ENCODE measurements at regions not wholly inside any gene's neighbourhood (a gene's known extent, or its start where the extent isn't known, plus 50 kb on each side); places are given as distances from the start of the nearest gene placed in this dataset.
A peak's percentile ranks its signal among the peaks of the same experiment; 100 is the strongest.

- Mint-ChIP-seq H3K4me1 (peaks cover 27% of the 10 kb centered on the region), H3K9me3 (no peaks in the 10 kb centered on the region), H3K27me3 (peaks cover under 1% of the 10 kb centered on the region), H3K4me3 (no peak overlapping the region), H3K27ac (no peak overlapping the region), H3K36me3 (peaks cover 1% of the 10 kb centered on the region)
- DNase-seq (no peak), ATAC-seq (ENCODE audit: low read depth) (no peak)
- POLR2A ChIA-PET = no interaction called here
These were observed 343.2 kb downstream of the KCNRG start for GRCh38 chr13:50358231-50359040.

DNA sequence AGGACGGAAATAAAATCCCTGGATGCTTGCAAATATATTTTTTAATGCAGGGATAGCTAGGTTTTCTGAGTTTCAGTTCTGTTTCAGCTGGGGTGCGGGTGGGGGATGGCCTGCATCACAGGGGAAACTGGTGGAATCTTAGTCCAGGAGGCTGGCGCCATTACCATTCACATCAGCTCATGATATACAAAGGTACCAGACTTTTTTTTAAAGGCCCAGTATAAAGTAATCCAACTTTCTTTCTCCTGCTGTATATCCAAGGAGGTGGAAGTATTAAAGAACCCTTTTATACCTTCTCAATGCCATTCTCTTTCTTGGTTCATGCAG, 343.8 kb downstream of the KCNRG start:
- no peak for DNase-seq
- peaks cover 25% of the 10 kb centered on the region for H3K4me1 Mint-ChIP-seq
- POLR2A ChIA-PET = no interaction called here

GRCh38 chr13:50359779-50360178, 344.5 kb downstream of the KCNRG start:
- no peaks in the 10 kb centered on the region for H3K9me3 Mint-ChIP-seq
- H3K27ac Mint-ChIP-seq = no peak overlapping the region
- peaks cover 25% of the 10 kb centered on the region for H3K4me1 Mint-ChIP-seq
- POLR2A ChIA-PET = no interaction called here
- no peak overlapping the region for H3K4me3 Mint-ChIP-seq
- DNase-seq (no peak), ATAC-seq (ENCODE audit: low read depth) (no peak)
- H3K36me3 Mint-ChIP-seq = peaks cover 1% of the 10 kb centered on the region
- H3K27me3 Mint-ChIP-seq = peaks cover 5% of the 10 kb centered on the region

More for the DNA sequence above, 343.8 kb downstream of the KCNRG start:
- H3K9me3 Mint-ChIP-seq = no peaks in the 10 kb centered on the region
- H3K36me3 Mint-ChIP-seq = peaks cover 1% of the 10 kb centered on the region
- peaks cover 4% of the 10 kb centered on the region for H3K27me3 Mint-ChIP-seq
- H3K4me3 Mint-ChIP-seq = no peak overlapping the region
- no peak for ATAC-seq (ENCODE audit: low read depth)
- H3K27ac Mint-ChIP-seq = no peak overlapping the region

DNA sequence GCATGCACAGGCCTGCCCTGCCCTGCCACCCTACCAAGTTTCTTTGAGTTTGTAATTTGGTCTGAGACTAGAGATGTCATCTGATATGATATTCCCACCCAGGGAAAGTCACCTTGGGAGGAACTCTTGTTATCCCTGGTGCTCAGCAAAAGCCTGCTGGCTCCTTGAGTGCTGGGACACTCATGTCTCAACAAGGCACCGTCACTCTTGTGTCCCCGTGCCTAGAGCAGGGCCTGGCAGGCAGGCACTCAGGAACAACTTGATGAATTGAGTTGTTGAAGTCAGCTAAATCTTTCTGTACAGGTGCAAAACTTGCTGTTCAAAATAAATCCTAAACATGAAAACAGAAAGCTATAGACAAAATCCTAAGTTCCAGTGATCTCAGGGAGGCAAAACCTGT, 345.4 kb downstream of the KCNRG start:
- no peak overlapping the region for H3K27ac Mint-ChIP-seq
- H3K4me1 Mint-ChIP-seq = peaks cover 26% of the 10 kb centered on the region
- no peak for ATAC-seq (ENCODE audit: low read depth)
- H3K9me3 Mint-ChIP-seq = no peaks in the 10 kb centered on the region
- H3K27me3 Mint-ChIP-seq = peaks cover 6% of the 10 kb centered on the region
- POLR2A ChIA-PET = no interaction called here
- H3K36me3 Mint-ChIP-seq = peaks cover 1% of the 10 kb centered on the region
- no peak overlapping the region for H3K4me3 Mint-ChIP-seq
- DNase-seq = no peak

GRCh38 chr13:50361282-50361681, 346.0 kb downstream of the KCNRG start:
- peaks cover 1% of the 10 kb centered on the region for H3K36me3 Mint-ChIP-seq
- ATAC-seq (ENCODE audit: low read depth) (no peak), DNase-seq (no peak)
- H3K4me1 Mint-ChIP-seq = peaks cover 30% of the 10 kb centered on the region
- POLR2A ChIA-PET = no interaction called here
- H3K9me3 Mint-ChIP-seq = no peaks in the 10 kb centered on the region
- H3K27ac Mint-ChIP-seq = no peak overlapping the region
- peaks cover 6% of the 10 kb centered on the region for H3K27me3 Mint-ChIP-seq
- no peak overlapping the region for H3K4me3 Mint-ChIP-seq

DNA sequence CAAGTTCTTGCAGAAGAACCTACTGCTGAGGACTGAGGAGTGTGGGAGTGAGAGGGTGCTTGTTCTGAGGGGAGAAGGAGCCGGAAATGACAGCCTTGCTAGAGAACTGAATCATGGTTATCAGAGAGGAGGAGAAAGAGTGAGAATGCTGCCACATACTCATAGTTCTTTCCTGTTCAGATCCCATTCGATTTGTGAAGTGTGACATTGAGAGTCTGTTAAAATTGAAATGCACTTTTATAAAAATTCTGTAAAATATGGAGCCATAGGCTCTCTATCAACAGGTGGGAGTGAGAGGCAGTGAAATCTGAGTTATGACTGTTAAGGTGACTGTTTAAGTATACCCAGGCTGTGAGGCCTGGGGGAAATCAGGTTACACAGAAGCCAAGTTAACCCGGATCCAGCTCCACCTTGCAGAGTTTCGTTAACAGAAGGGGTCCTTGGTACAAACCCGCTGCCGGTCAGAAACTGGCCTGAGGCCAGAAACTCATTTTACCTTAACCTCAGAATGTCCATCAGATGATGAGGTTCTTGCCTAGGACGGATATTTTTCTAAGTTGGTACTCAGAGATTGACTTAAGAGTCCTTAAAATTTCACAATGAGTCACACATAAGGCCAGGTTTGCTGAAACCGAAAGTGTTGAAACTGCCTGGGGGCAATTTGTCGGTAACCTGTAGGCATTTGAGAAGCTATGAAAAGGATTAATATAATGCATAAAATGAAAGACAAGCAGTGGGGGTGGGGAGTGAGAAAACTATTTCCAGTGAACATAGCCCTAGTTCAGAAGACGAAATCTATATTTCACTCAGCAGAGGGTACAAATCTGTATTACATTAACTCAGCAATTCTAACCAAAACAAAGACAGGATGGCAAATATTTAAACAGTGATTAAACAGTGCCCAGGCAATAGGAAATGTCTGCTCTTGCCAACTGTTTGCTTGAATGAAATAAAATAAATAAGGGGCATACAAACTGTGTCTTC, 350.5 kb downstream of the KCNRG start:
- peaks cover 30% of the 10 kb centered on the region for H3K4me1 Mint-ChIP-seq

DNA sequence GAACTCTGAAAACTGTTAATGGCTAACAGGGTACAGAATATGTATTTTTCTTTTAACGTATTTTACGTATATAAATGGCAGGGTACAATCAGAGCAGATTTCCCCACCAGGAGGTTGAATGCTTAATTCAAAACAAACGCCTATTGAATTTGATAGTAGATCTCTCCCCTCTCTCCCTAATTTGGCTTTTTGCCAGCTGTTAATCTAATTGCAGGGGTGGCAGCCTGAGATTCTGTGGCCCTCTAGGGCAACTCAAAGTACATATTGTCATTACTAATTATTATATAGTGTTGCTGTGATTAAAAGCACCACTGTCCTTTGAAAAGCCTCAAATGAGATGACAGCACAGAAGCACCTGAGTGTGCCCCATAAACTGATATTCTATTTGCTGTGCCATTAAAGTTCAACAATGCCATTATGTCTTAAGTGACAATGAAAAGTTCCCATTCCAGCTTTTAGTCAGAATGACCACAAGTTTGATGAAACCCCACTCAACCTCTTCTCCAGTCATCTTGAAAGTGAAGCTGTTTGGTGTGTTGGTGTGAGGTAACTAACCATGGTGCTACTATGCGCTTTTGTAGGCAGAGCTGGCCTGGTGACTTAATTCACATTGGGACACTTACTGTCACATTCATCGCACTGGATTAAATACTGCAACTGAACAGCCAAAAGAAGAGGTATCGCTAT, 351.4 kb downstream of the KCNRG start:
- Mint-ChIP-seq H3K4me3 (peak overlapping the region; percentile 54), H3K36me3 (peaks cover 2% of the 10 kb centered on the region), H3K9me3 (peaks cover 2% of the 10 kb centered on the region), H3K27me3 (peaks cover 25% of the 10 kb centered on the region), H3K27ac (peak overlapping the region; percentile 75), H3K4me1 (peaks cover 25% of the 10 kb centered on the region)
- POLR2A ChIA-PET = interaction anchor here (0.7 to 1.9 kb wide), 2 partner anchors 241 to 369 kb away, joined by 4 to 7 read pairs; no protein-coding TSS in a partner anchor
- DNase-seq (no peak), ATAC-seq (ENCODE audit: low read depth) (peak; percentile 83)

More for the DNA sequence above, 350.5 kb downstream of the KCNRG start:
- POLR2A ChIA-PET = interaction anchor here (1.9 kb wide), 1 partner anchor 240 kb away, joined by 7 read pairs; no protein-coding TSS in a partner anchor
- DNase-seq = peak; percentile 34
- Mint-ChIP-seq H3K9me3 (peaks cover 2% of the 10 kb centered on the region), H3K27me3 (peaks cover 16% of the 10 kb centered on the region), H3K36me3 (peaks cover 3% of the 10 kb centered on the region), H3K27ac (peak overlapping the region; percentile 75), H3K4me3 (peak overlapping the region; percentile 45)
- peak; percentile 69 for ATAC-seq (ENCODE audit: low read depth)

DNA sequence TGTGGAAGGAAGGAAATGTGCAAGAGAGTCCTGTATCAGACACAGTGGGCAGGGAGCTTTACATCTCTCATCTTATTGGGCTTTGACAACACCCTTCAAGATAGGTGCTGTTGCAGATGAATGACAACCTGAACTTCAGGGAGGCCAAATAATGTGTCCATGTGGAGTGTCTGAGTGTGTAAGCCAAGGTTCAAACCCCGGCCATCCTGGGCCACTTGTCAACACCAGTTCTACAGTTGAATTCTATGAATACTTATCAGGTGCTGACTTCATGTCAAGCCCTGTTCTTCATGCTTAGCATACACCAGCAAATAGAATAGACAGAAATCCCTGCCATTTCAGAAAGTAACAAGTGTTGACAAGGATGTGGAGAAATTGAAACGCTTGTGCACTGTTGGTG, 354.4 kb downstream of the KCNRG start:
- Mint-ChIP-seq H3K27me3 (peaks cover 36% of the 10 kb centered on the region), H3K36me3 (peaks cover 2% of the 10 kb centered on the region), H3K27ac (no peak overlapping the region), H3K9me3 (peaks cover 2% of the 10 kb centered on the region), H3K4me1 (peaks cover 25% of the 10 kb centered on the region), H3K4me3 (no peak overlapping the region)
- POLR2A ChIA-PET = no interaction called here
- no peak for ATAC-seq (ENCODE audit: low read depth)
- DNase-seq = no peak

DNA sequence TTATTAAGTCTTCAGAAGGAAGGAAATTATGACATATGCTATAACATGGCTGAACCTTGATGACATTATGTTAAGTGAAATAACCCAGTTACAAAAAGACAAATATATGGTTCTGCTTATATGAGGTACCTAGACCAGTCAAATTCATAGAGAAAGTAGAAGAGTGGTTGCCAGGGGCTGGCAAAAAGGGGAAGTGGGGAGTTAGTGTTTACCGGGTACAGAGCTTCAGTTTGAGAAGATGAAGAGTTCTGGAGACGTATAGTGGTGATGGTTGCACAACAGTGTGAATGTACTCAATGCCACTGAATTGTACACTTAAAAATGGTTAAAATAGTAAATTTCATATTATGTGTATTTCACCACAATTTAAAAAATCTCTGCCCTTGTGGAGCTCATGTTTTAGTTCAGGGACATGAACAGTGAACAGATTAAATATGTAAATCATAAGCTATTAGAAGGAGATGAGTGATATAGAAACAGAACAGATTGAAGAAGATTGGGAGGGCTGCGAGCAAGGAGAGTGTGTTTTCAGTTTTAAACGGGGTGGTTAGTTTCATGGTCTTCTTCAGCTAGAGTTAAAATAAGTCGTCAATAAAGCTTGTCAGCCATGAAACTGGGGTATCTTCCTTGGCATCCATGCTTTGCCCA, 355.2 kb downstream of the KCNRG start:
- Mint-ChIP-seq H3K27me3 (peaks cover 36% of the 10 kb centered on the region), H3K4me1 (peaks cover 20% of the 10 kb centered on the region), H3K4me3 (no peak overlapping the region), H3K9me3 (peaks cover 2% of the 10 kb centered on the region), H3K27ac (no peak overlapping the region), H3K36me3 (peaks cover 2% of the 10 kb centered on the region)
- DNase-seq = no peak
- POLR2A ChIA-PET = no interaction called here
- no peak for ATAC-seq (ENCODE audit: low read depth)

DNA sequence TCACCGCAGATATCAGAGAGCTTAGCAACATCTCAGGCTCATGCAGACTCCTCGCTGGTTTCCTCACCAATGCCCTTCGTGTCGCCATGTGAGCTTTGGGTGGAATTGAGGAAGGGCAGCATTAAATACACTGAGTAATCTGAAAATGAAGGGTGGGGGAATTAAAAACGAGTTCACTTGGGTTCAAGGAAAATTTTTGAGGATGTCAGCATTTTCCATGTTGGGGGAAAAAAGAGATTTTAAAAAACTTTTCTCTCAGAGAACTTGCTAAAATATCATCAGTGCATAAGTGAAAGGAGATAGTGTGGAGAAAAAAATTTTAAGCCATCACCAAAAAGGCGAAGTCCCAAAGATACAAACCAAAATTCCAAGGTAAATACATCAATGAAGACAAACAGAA, 359.3 kb downstream of the KCNRG start:
- Mint-ChIP-seq H3K27ac (no peak overlapping the region), H3K4me1 (peaks cover 10% of the 10 kb centered on the region), H3K27me3 (peaks cover 52% of the 10 kb centered on the region), H3K4me3 (no peak overlapping the region), H3K9me3 (peaks cover 4% of the 10 kb centered on the region), H3K36me3 (peaks cover 3% of the 10 kb centered on the region)
- ATAC-seq (ENCODE audit: low read depth) (no peak), DNase-seq (no peak)
- POLR2A ChIA-PET = no interaction called here

DNA sequence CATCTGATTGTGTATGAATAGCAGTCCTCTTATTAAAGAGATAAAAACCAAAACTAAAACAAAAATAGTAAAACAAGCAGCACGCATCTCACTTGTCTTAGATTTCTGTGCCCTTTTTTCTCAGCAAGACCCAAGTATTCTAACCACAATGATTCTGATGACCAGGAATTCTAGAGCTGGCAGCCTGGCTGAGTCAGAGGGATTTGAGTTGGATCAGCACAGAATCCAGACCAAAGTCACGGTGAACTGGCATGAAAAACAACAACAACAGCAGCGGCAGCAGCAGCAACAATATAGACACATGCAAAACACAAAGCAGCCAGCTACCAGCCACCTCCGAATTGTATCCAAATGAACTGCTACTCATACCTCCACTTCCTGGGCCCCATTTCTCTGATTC, 360.5 kb downstream of the KCNRG start:
- ATAC-seq (ENCODE audit: low read depth) (no peak), DNase-seq (no peak)
- Mint-ChIP-seq H3K27ac (no peak overlapping the region), H3K4me3 (no peak overlapping the region), H3K27me3 (peaks cover 41% of the 10 kb centered on the region), H3K9me3 (peaks cover 6% of the 10 kb centered on the region), H3K36me3 (peaks cover 1% of the 10 kb centered on the region), H3K4me1 (peaks cover 6% of the 10 kb centered on the region)
- POLR2A ChIA-PET = no interaction called here

GRCh38 chr13:50376895-50377575, 361.8 kb downstream of the KCNRG start:
- peaks cover 6% of the 10 kb centered on the region for H3K4me1 Mint-ChIP-seq
- H3K27ac Mint-ChIP-seq = no peak overlapping the region
- peaks cover 5% of the 10 kb centered on the region for H3K36me3 Mint-ChIP-seq

More at GRCh38 chr13:50376895-50377575, 361.8 kb downstream of the KCNRG start:
- POLR2A ChIA-PET = no interaction called here
- Mint-ChIP-seq H3K9me3 (peaks cover 14% of the 10 kb centered on the region), H3K27me3 (peaks cover 30% of the 10 kb centered on the region), H3K4me3 (no peak overlapping the region)
- DNase-seq = no peak
- no peak for ATAC-seq (ENCODE audit: low read depth)
